AG10803 (cell line): ENCODE measurements at regions not wholly inside any gene's neighbourhood (a gene's known extent, or its start where the extent isn't known, plus 50 kb on each side); places are given as distances from the start of the nearest gene placed in this dataset.

Source experiments
- DNase-seq: peaks from one replicate; pipeline ENCODE4 v3.0.0; 2010; ENCODE audit warnings: low read depth
- H3K4me3 ChIP-seq: 2 replicates; pipeline ENCODE4 v1.5.1; 2011; ENCODE audit warnings: mild to moderate bottlenecking, low read length, control low read depth
- TF ChIP-seq, protein P1 (sequence below): conservative IDR thresholded peaks from 2 replicates; pipeline ENCODE4 v1.5.1; 2011; ENCODE audit warnings: mild to moderate bottlenecking, low read length, control low read depth, inconsistent platforms

DNA sequence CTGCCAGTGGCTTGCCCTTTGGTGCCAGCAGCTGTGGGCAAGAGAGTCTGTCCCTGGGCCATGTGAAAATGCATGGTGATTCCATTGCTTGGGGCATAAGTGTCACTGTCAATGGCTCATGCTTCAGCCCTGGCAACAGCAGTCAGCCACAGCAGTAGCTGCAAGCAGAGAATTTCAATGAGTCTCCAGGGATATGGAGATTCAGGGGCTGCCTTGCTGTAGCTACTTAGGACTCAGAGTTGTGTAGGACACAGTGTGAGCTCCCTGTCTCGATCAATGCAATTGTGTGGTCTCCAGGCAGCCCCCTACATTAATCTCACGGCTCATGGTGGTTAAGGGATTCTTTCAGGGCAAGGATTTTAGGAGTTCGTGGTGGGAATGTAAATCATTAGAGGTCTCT, 126.3 kb upstream of the STARD3NL start:
- TF ChIP-seq, protein P1, sequence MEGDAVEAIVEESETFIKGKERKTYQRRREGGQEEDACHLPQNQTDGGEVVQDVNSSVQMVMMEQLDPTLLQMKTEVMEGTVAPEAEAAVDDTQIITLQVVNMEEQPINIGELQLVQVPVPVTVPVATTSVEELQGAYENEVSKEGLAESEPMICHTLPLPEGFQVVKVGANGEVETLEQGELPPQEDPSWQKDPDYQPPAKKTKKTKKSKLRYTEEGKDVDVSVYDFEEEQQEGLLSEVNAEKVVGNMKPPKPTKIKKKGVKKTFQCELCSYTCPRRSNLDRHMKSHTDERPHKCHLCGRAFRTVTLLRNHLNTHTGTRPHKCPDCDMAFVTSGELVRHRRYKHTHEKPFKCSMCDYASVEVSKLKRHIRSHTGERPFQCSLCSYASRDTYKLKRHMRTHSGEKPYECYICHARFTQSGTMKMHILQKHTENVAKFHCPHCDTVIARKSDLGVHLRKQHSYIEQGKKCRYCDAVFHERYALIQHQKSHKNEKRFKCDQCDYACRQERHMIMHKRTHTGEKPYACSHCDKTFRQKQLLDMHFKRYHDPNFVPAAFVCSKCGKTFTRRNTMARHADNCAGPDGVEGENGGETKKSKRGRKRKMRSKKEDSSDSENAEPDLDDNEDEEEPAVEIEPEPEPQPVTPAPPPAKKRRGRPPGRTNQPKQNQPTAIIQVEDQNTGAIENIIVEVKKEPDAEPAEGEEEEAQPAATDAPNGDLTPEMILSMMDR, result no peak
- no peak overlapping the region for H3K4me3 ChIP-seq
- no peak for DNase-seq

DNA sequence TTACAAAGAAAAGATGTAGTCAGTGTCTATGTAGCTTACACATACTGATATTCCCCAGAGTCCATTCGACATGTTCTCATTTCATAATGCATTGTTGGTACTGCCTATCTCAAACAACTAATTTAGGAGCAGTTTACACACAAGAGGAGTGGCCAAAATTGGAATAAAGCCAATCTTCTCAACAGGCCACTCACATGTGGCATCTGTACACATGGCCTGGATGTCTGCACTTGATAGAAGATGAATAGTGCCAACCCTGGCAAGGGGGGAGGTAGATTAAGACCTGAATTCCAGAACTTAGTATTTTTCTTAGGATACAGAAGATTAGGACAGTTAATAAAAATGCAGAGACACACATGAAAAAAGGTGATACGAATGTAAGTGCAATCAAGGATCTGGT, 125.3 kb upstream of the STARD3NL start:
- TF ChIP-seq, protein P1, result no peak
- DNase-seq, result no peak
- H3K4me3 ChIP-seq, result no peak overlapping the region

DNA sequence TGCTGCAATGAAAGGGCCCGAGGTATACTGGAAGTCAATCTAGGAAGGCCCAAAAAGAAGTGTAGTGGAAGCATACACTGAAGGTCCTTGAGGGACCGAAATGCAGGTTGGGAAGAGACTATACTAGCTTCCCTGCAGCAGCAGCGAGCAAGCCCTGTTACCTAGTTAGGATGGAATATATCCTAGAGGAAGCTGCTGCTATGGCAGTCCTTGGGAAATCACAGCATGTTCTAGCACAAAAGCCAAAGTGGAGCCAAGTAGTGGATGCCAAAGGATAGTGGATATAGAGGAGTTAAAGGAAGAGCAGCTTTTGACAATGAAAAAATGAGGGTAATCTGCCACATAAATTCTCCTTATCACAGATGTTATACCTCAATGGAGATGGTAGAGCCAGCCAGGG, 123.8 kb upstream of the STARD3NL start:
- DNase-seq, result no peak

DNA sequence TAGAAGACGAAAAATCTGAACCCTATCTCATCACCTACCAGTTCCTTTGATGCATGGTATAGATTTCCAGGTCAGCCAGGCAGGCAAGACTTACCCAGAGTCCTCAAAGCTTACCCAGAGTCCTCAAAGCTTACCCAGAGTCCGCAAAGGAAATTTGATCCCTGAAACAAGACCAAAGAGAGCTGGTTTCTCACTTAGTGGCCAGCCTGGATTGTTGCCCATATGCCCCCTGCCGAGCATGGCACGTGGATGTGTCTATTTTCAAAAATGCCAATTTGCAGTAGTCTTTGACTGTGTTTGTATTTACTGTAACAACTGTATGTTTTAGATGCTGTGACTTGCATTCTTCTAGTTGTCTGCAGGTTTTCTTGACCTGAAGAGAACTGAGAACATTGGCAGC, 120.2 kb upstream of the STARD3NL start:
- TF ChIP-seq, protein P1, result no peak
- H3K4me3 ChIP-seq, result no peak overlapping the region
- DNase-seq, result no peak

More for the DNA sequence above, 123.8 kb upstream of the STARD3NL start:
- TF ChIP-seq, protein P1, result no peak
- no peak overlapping the region for H3K4me3 ChIP-seq

DNA sequence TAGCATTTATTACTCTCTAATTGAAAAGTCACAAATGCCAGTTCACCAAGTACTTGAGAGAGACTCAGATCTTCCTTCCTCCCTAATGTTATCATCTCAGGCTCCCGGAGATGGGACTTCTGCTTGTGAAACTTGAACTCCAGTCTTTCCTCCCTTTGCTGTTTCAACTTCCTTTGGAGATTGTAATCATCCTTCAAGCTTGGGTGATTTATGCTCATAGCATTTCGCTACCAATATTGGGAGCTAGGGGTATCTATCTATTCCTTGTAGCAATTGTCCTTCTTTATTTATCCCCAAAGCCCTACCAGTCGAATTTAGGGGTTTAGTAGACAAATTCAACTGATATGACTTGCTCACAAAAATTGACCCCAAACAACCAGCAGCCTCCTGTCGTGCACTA, 117.9 kb upstream of the STARD3NL start:
- H3K4me3 ChIP-seq, result no peak overlapping the region
- DNase-seq, result no peak
- TF ChIP-seq, protein P1, result no peak

DNA sequence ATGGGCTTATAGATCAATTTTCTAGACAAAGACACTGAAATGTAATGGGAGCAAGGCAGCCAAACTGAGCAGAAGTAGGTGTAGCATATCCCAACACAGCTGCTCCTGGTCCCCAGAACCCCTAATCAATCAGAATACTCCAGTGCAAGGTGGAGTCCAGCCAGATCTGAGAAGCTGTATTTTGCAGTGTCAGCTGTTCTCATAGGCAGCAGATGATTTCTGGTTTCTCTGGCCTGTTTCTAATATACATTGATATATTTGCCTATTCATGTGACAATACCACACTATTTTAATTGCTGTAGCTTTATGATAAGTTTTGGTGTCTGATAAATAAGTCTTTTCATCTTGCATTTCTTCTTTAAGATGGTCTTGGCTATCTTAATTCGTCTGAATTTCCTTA, 117.4 kb upstream of the STARD3NL start:
- H3K4me3 ChIP-seq, result no peak overlapping the region

DNA sequence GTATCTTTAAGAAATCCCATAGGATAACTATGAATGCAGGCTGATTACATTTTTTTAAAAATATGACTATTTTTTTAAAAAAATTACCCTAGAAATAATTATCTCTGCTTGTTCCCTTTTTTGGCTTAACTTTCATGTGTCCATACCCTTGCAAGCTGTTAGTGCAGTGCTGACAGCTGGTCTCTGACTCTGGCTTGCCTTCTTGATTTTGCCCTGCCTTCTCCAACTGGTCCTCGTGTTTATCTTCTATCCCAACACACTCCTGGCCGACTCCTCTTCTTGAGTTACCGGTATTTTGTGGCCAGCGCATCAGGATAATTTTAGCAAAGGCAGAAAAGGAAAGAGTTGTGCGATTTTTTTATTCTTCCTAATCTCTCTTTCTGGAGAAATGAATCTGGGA, 111.7 kb upstream of the STARD3NL start:
- H3K4me3 ChIP-seq, result no peak overlapping the region
- TF ChIP-seq, protein P1, result no peak
- DNase-seq, result no peak

More for the DNA sequence above, 117.4 kb upstream of the STARD3NL start:
- no peak for DNase-seq
- TF ChIP-seq, protein P1, result no peak
